Upper lobe of left lung (tissue), 4 donors: ENCODE measurements at regions not wholly inside any gene's neighbourhood (a gene's known extent, or its start where the extent isn't known, plus 50 kb on each side); places are given as distances from the start of the nearest gene placed in this dataset.

Experiments used
- POLR2A ChIP-seq, 4 donors: fragments of 450-650 bp; IDR thresholded peaks; one replicate each; pipeline ENCODE4 v1.5.1; 2016 to 2017; ENCODE audit warnings: antibody characterized with exemption in 4 of 4, mild to moderate bottlenecking in 2 of 4
- TF ChIP-seq, protein P1 (sequence below), 6 experiments: fragments of 450-650 bp in 4 of 6; fragments of 200-600 bp in 2 of 6; sonication (generic) in 2 of 6; IDR thresholded peaks; one replicate each; pipeline ENCODE4 v1.5.1; 2016 to 2019; ENCODE audit warnings: antibody characterized with exemption in 6 of 6

GRCh38 chr9:17062497-17062896 lies 72.3 kb upstream of the CNTLN start:
- no peak for TF ChIP-seq POLR2A (IDR thresholded peaks at IDR 0.05)
- TF ChIP-seq, protein P1, sequence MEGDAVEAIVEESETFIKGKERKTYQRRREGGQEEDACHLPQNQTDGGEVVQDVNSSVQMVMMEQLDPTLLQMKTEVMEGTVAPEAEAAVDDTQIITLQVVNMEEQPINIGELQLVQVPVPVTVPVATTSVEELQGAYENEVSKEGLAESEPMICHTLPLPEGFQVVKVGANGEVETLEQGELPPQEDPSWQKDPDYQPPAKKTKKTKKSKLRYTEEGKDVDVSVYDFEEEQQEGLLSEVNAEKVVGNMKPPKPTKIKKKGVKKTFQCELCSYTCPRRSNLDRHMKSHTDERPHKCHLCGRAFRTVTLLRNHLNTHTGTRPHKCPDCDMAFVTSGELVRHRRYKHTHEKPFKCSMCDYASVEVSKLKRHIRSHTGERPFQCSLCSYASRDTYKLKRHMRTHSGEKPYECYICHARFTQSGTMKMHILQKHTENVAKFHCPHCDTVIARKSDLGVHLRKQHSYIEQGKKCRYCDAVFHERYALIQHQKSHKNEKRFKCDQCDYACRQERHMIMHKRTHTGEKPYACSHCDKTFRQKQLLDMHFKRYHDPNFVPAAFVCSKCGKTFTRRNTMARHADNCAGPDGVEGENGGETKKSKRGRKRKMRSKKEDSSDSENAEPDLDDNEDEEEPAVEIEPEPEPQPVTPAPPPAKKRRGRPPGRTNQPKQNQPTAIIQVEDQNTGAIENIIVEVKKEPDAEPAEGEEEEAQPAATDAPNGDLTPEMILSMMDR (IDR thresholded peaks at IDR 0.05), result no peak
